ENCODE measurements at regions not wholly inside any gene's neighbourhood (a gene's known extent, or its start where the extent isn't known, plus 50 kb on each side); places are given as distances from the start of the nearest gene placed in this dataset.
"Not testable (repeated sequence)": the region's sequence is repeated elsewhere in the genome, so short reads cannot be mapped to it uniquely, and the experiment has no call there.

DNA sequence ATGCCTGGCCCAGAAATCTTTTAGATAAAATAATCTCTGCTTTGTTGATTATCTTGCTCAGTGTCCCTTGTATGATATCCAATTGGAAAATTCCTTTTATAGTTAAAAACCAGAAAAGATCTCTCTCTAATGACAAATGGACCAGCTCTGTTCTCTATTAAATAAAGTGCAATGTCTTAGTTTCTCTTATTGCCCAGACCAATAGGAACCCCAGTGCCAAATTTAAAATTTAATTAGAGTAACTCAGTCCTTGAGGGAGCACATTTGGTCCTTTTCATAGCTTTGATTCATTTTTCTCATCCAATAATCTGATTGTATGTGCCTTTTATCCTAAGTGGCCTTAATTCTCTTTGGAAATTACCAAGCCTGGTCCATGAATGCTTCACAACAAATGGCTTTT is 158.9 kb upstream of the FOXK1 start:
- TF ChIP-seq, protein P1, sequence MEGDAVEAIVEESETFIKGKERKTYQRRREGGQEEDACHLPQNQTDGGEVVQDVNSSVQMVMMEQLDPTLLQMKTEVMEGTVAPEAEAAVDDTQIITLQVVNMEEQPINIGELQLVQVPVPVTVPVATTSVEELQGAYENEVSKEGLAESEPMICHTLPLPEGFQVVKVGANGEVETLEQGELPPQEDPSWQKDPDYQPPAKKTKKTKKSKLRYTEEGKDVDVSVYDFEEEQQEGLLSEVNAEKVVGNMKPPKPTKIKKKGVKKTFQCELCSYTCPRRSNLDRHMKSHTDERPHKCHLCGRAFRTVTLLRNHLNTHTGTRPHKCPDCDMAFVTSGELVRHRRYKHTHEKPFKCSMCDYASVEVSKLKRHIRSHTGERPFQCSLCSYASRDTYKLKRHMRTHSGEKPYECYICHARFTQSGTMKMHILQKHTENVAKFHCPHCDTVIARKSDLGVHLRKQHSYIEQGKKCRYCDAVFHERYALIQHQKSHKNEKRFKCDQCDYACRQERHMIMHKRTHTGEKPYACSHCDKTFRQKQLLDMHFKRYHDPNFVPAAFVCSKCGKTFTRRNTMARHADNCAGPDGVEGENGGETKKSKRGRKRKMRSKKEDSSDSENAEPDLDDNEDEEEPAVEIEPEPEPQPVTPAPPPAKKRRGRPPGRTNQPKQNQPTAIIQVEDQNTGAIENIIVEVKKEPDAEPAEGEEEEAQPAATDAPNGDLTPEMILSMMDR (IDR thresholded peaks at IDR 0.05), result no peak
- H3K79me2 ChIP-seq, result no peaks in the 10 kb centered on the region
- H3K9me3 ChIP-seq (ENCODE audit: control insufficient read depth, low read length), result no peaks in the 10 kb centered on the region
- H3K4me2 ChIP-seq (ENCODE audit: low read length), result no peak overlapping the region
- H3K27ac ChIP-seq, result no peak overlapping the region
- H3K27me3 ChIP-seq (ENCODE audit: control insufficient read depth, insufficient read depth, low read length), result no peaks in the 10 kb centered on the region
- no peak overlapping the region for H3K9ac ChIP-seq
- H3K4me1 ChIP-seq, result no peaks in the 10 kb centered on the region
- H3K4me3 ChIP-seq (ENCODE audit: low read depth, low read length), result no peak overlapping the region
- H2AFZ ChIP-seq, result no peak overlapping the region
- no peaks in the 10 kb centered on the region for H3K36me3 ChIP-seq (ENCODE audit: control insufficient read depth, insufficient read depth, low read length)

DNA sequence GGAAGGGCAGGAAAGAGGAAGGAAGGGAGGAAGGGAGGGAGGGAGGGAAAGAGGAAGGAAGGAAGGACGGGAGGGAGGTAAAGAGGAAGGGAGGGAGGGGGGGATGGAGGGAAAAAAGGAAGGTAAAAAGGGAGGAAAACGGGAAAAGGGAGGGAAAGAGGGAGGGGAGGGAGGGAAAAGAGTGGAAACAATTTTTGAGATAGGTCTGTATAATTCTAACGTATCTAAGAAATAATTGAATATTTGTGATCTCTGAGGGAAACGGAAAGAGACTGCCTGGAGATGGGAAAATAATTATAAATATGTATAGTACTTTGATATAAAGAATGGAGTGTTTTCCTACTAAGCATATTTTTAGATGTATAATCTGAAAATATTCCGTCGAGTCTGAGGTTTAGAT is 158.2 kb upstream of the FOXK1 start:
- no peak overlapping the region for H3K4me3 ChIP-seq (ENCODE audit: low read depth, low read length)
- no peak overlapping the region for H3K27ac ChIP-seq
- H3K27me3 ChIP-seq (ENCODE audit: control insufficient read depth, insufficient read depth, low read length), result no peaks in the 10 kb centered on the region
- no peaks in the 10 kb centered on the region for H3K79me2 ChIP-seq
- H3K4me2 ChIP-seq (ENCODE audit: low read length), result no peak overlapping the region
- no peaks in the 10 kb centered on the region for H3K9me3 ChIP-seq (ENCODE audit: control insufficient read depth, low read length)
- H2AFZ ChIP-seq, result no peak overlapping the region
- H3K4me1 ChIP-seq, result no peaks in the 10 kb centered on the region
- no peaks in the 10 kb centered on the region for H3K36me3 ChIP-seq (ENCODE audit: control insufficient read depth, insufficient read depth, low read length)
- TF ChIP-seq, protein P1 (IDR thresholded peaks at IDR 0.05), result no peak
- H3K9ac ChIP-seq, result no peak overlapping the region

DNA sequence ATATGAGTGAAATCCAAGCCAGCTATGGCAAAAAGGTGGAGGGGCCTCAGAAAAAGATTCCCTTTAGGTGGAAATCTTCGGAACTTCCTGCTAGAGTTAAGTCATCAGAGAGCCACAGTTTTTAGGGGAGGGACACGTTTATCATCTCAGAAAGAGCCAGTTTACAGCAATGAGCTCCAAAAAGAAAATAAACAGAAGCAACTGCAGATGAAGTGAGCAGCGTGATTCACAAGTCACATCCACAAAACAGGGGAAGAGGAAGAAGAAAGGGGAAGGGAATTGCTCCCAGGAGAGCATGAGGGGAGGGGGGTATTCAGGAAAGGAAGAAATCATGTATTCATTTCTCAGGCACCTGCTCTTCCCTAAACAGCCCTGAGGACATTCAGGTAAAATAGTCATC is 156.2 kb upstream of the FOXK1 start:
- H2AFZ ChIP-seq, result no peak overlapping the region
- no peaks in the 10 kb centered on the region for H3K9me3 ChIP-seq (ENCODE audit: control insufficient read depth, low read length)
- H3K4me1 ChIP-seq, result no peaks in the 10 kb centered on the region
- TF ChIP-seq, protein P1 (IDR thresholded peaks at IDR 0.05), result no peak
- H3K79me2 ChIP-seq, result no peaks in the 10 kb centered on the region
- no peak overlapping the region for H3K4me2 ChIP-seq (ENCODE audit: low read length)
- no peak overlapping the region for H3K4me3 ChIP-seq (ENCODE audit: low read depth, low read length)
- no peak overlapping the region for H3K27ac ChIP-seq
- H3K27me3 ChIP-seq (ENCODE audit: control insufficient read depth, insufficient read depth, low read length), result no peaks in the 10 kb centered on the region
- no peaks in the 10 kb centered on the region for H3K36me3 ChIP-seq (ENCODE audit: control insufficient read depth, insufficient read depth, low read length)
- H3K9ac ChIP-seq, result no peak overlapping the region

DNA sequence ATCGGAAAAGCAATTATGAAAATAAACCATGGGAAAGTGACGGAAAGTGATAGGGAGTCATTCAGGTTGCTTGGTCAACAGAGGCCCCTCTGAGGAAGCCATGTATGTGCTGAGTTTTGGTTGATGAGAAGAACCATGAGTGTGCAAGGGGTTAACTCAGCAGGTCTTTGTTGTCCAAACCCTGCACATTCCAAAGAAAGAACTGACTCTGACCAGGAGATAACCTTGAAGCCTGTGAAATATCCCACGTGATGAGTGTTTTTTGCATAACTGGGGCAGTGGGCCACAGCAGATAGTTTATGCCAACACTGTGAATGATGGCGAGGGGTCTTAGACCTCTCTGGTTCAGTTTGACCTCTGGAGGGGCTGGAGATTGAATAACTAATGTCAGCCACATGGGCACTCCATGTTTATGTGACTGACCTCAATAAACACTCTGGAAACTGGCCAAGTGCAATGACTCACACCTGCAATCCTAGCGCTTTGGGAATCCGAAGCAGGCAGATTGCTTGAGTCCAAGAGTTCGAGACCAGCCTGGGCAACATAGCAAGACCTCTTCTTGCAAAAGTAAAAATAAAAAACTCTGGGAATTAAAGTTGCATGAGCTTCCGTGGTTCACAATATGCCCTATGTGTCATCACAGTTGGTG is 154.0 kb upstream of the FOXK1 start:
- Histone ChIP-seq H3K4me2 (ENCODE audit: low read length) (no peak overlapping the region), H3K9ac (no peak overlapping the region), H3K36me3 (ENCODE audit: control insufficient read depth, insufficient read depth, low read length) (no peaks in the 10 kb centered on the region), H2AFZ (no peak overlapping the region), H3K4me3 (ENCODE audit: low read depth, low read length) (no peak overlapping the region), H3K4me1 (no peaks in the 10 kb centered on the region), H3K9me3 (ENCODE audit: control insufficient read depth, low read length) (no peaks in the 10 kb centered on the region), H3K79me2 (no peaks in the 10 kb centered on the region), H3K27me3 (ENCODE audit: control insufficient read depth, insufficient read depth, low read length) (no peaks in the 10 kb centered on the region), H3K27ac (no peak overlapping the region)
- TF ChIP-seq, protein P1 (IDR thresholded peaks at IDR 0.05), result no peak

DNA sequence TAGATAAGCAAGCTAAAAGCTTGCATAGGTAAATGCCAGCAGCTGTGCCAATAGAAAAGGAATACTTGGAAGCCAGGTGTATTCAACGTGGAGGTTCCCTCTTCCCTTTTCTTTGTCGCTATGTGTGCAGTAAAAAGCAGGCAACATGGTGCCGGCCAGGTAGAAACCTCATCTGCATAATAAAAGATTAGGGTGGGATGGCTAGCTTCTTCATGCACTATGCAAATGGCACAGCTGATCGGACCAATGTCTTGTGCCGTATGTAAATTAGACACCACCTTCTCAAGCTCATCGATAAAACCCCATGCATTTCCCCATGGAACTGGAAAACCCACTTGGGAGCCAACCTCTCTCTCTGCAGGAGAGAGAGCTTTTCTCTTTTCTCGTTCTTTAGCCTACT is 150.9 kb upstream of the FOXK1 start:
- H3K36me3 ChIP-seq (ENCODE audit: control insufficient read depth, insufficient read depth, low read length), result no peaks in the 10 kb centered on the region
- no peaks in the 10 kb centered on the region for H3K4me1 ChIP-seq
- no peaks in the 10 kb centered on the region for H3K9me3 ChIP-seq (ENCODE audit: control insufficient read depth, low read length)
- no peak overlapping the region for H3K4me3 ChIP-seq (ENCODE audit: low read depth, low read length)
- TF ChIP-seq, protein P1 (IDR thresholded peaks at IDR 0.05), result no peak
- no peak overlapping the region for H2AFZ ChIP-seq
- H3K9ac ChIP-seq, result no peak overlapping the region
- H3K4me2 ChIP-seq (ENCODE audit: low read length), result no peak overlapping the region
- no peaks in the 10 kb centered on the region for H3K27me3 ChIP-seq (ENCODE audit: control insufficient read depth, insufficient read depth, low read length)
- H3K79me2 ChIP-seq, result no peaks in the 10 kb centered on the region
- no peak overlapping the region for H3K27ac ChIP-seq

DNA sequence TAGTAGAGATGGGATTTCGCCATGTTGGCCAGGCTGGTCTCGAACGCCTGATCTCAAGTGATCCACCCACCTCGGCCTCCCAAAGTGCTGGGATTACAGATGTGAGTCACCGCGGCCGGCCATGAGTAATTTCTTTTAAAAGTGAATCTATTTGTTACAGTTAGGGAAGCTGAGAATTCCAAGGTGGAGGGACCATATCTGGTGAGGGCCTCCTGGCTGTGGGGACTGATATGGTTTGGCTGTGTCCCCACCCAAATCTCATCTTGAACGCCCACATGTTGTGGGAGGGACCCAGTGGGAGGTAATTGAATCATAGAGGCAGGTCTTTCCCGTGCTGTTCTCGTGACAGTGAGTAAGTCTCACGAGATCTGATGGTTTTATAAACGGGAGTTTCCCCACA is 148.8 kb upstream of the FOXK1 start:
- H3K9me3 ChIP-seq (ENCODE audit: control insufficient read depth, low read length); H3K27me3 ChIP-seq (ENCODE audit: control insufficient read depth, insufficient read depth, low read length); H2AFZ ChIP-seq; H3K4me1 ChIP-seq; H3K4me3 ChIP-seq (ENCODE audit: low read depth, low read length); H3K27ac ChIP-seq; H3K4me2 ChIP-seq (ENCODE audit: low read length); H3K79me2 ChIP-seq; H3K9ac ChIP-seq; H3K36me3 ChIP-seq (ENCODE audit: control insufficient read depth, insufficient read depth, low read length): not testable (repeated sequence)
